ENCODE measurements at regions not wholly inside any gene's neighbourhood (a gene's known extent, or its start where the extent isn't known, plus 50 kb on each side); places are given as distances from the start of the nearest gene placed in this dataset.

DNA sequence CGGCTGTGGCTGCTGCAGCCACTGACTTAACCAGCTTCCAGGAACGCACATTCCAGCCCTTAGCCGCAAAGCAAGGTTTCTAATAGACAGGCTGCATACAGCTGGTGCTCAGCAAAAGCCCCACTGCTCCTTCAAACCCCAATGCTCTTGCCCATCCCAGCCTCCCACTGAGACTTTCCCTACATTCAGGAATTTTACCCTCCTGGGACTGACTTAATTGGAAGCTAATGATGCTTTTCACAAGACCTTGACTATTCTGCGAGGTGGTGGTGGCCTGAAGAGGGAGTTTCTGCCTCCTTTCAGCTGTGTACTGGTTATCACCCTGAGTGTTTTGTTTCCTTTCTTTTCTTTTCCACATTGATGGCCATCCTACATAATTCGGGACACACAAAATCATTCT is 164.9 kb upstream of the IRX1 start:
- no peak for DNase-seq (ENCODE audit: low spot score in 2 of 2)
- TF ChIP-seq, protein P1, sequence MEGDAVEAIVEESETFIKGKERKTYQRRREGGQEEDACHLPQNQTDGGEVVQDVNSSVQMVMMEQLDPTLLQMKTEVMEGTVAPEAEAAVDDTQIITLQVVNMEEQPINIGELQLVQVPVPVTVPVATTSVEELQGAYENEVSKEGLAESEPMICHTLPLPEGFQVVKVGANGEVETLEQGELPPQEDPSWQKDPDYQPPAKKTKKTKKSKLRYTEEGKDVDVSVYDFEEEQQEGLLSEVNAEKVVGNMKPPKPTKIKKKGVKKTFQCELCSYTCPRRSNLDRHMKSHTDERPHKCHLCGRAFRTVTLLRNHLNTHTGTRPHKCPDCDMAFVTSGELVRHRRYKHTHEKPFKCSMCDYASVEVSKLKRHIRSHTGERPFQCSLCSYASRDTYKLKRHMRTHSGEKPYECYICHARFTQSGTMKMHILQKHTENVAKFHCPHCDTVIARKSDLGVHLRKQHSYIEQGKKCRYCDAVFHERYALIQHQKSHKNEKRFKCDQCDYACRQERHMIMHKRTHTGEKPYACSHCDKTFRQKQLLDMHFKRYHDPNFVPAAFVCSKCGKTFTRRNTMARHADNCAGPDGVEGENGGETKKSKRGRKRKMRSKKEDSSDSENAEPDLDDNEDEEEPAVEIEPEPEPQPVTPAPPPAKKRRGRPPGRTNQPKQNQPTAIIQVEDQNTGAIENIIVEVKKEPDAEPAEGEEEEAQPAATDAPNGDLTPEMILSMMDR (IDR thresholded peaks at IDR 0.05): no peak
- intact Hi-C loops (cut with DNase I): loop anchor here (10.0 kb wide), 1 partner anchor 694 kb away; no protein-coding TSS in a partner anchor
- H3K4me1 ChIP-seq: no peaks in the 10 kb centered on the region
- H3K36me3 ChIP-seq: no peaks in the 10 kb centered on the region
- no peak overlapping the region for H3K27ac ChIP-seq
- H3K27me3 ChIP-seq: no peaks in the 10 kb centered on the region
- no peaks in the 10 kb centered on the region for H3K9me3 ChIP-seq
- no peak overlapping the region for H3K4me3 ChIP-seq

- Histone ChIP-seq H3K36me3 (no peaks in the 10 kb centered on the region), H3K4me3 (no peak overlapping the region), H3K4me1 (no peaks in the 10 kb centered on the region), H3K27me3 (no peaks in the 10 kb centered on the region), H3K9me3 (no peaks in the 10 kb centered on the region), H3K27ac (no peak overlapping the region)
- TF ChIP-seq, protein P1 (IDR thresholded peaks at IDR 0.05): no peak
- no peak for DNase-seq (ENCODE audit: low spot score in 2 of 2)
- intact Hi-C loops (cut with DNase I): loop anchor here (10.0 kb wide), 1 partner anchor 695 kb away; no protein-coding TSS in a partner anchor
Observed at GRCh38 chr5:3429962-3430361, 165.7 kb upstream of the IRX1 start.

DNA sequence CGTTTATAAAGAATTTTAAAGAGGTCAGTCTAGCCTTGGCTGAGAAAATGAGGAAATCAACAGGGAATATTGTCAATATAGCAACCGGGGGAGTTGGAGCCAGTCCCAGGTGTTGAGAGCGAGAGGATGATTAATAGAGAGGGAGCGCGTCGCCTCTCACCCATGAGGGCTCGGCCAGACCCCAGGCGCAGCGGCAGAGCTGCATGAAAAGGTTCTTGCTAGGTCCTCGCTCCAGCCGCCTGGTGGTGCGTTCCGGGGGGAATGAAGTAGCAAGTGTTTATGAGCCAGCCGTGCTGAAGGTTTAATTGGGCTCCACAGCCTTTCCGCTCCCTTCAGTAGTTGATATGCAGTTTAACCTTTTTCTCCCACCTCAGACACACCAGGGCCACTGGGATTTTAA is 167.3 kb upstream of the IRX1 start:
- no peak for DNase-seq (ENCODE audit: low spot score in 2 of 2)

DNA sequence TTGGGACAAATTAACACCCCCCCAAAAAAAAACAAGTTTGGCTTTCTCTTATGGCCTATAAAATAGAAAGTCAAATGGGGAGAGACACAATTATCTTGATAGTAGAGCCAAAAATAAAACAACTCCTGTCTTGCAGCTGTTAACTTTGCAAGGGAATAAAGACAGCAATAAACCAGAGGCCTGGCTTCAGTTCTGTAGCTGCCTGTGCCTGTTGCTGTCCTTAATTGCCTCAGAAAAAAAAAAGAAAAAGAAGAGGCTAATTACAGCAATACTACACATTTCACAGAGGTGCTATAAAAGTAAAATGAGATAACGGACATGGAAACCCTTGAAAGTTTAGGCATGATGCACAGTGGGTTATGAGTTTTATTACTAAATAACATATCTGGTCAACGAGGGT is 170.7 kb upstream of the IRX1 start:
- H3K27me3 ChIP-seq: no peaks in the 10 kb centered on the region
- no peaks in the 10 kb centered on the region for H3K36me3 ChIP-seq
- no peaks in the 10 kb centered on the region for H3K4me1 ChIP-seq
- H3K9me3 ChIP-seq: no peaks in the 10 kb centered on the region
- intact Hi-C loops (cut with DNase I): no loop called here
- TF ChIP-seq, protein P1 (IDR thresholded peaks at IDR 0.05): no peak
- no peak overlapping the region for H3K27ac ChIP-seq
- no peak overlapping the region for H3K4me3 ChIP-seq
- DNase-seq (ENCODE audit: low spot score in 2 of 2): no peak

More for the DNA sequence above, 167.3 kb upstream of the IRX1 start:
- H3K27me3 ChIP-seq: no peaks in the 10 kb centered on the region
- H3K4me3 ChIP-seq: no peak overlapping the region
- no peaks in the 10 kb centered on the region for H3K36me3 ChIP-seq
- intact Hi-C loops (cut with DNase I): no loop called here
- H3K9me3 ChIP-seq: no peaks in the 10 kb centered on the region
- no peaks in the 10 kb centered on the region for H3K4me1 ChIP-seq
- TF ChIP-seq, protein P1 (IDR thresholded peaks at IDR 0.05): no peak
- H3K27ac ChIP-seq: no peak overlapping the region

- no peak for DNase-seq (ENCODE audit: low spot score in 2 of 2)
- intact Hi-C loops (cut with DNase I): no loop called here
Observed at GRCh38 chr5:3417376-3417943, 178.2 kb upstream of the IRX1 start.

More at GRCh38 chr5:3417376-3417943, 178.2 kb upstream of the IRX1 start:
- Histone ChIP-seq H3K4me3 (no peak overlapping the region), H3K27me3 (no peaks in the 10 kb centered on the region), H3K36me3 (no peaks in the 10 kb centered on the region), H3K4me1 (no peaks in the 10 kb centered on the region), H3K9me3 (no peaks in the 10 kb centered on the region), H3K27ac (no peak overlapping the region)
- TF ChIP-seq, protein P1 (IDR thresholded peaks at IDR 0.05): no peak

Measured in ascending aorta (tissue), 2 donors.